Fibroblast of skin of back (primary cell): ENCODE measurements at regions not wholly inside any gene's neighbourhood (a gene's known extent, or its start where the extent isn't known, plus 50 kb on each side); places are given as distances from the start of the nearest gene placed in this dataset.

ENCODE experiments used
- DNase-seq: peaks from one replicate; pipeline ENCODE4 v3.0.0-alpha.2; 2013

- DNase-seq: no peak
Observed at GRCh38 chr5:158152136-158152535, 293.2 kb upstream of the CLINT1 start.

GRCh38 chr5:158147227-158147626 is 288.3 kb upstream of the CLINT1 start:
- DNase-seq: no peak

- peak; percentile 36 for DNase-seq
Observed at GRCh38 chr5:158145827-158146226, 286.9 kb upstream of the CLINT1 start.

- no peak for DNase-seq
Observed at GRCh38 chr5:158143081-158143480, 284.1 kb upstream of the CLINT1 start.

- DNase-seq: peak; percentile 83
Observed at GRCh38 chr5:158142156-158142555, 283.2 kb upstream of the CLINT1 start.

- DNase-seq: peak; percentile 68
Observed at GRCh38 chr5:158140120-158140731, 281.3 kb upstream of the CLINT1 start.

- peak; percentile 82 for DNase-seq
Observed at GRCh38 chr5:158139161-158139560, 280.2 kb upstream of the CLINT1 start.

- DNase-seq: no peak
Observed at GRCh38 chr5:158135682-158136179, 276.8 kb upstream of the CLINT1 start.

- peak; percentile 54 for DNase-seq
Observed at GRCh38 chr5:158133369-158133768, 274.4 kb upstream of the CLINT1 start.

- DNase-seq: no peak
Observed at GRCh38 chr5:158127536-158127935, 268.6 kb upstream of the CLINT1 start.

GRCh38 chr5:158126442-158127405 is 267.8 kb upstream of the CLINT1 start:
- no peak for DNase-seq

- DNase-seq: no peak
Observed at GRCh38 chr5:158124606-158125316, 265.8 kb upstream of the CLINT1 start.

GRCh38 chr5:158123595-158123994 is 264.6 kb upstream of the CLINT1 start:
- DNase-seq: no peak

- no peak for DNase-seq
Observed at GRCh38 chr5:158121678-158122077, 262.7 kb upstream of the CLINT1 start.

GRCh38 chr5:158120760-158121159 is 261.8 kb upstream of the CLINT1 start:
- DNase-seq: peak; percentile 22

GRCh38 chr5:158119961-158120723 is 261.2 kb upstream of the CLINT1 start:
- DNase-seq: peak; percentile 67

- DNase-seq: peak; percentile 33
Observed at GRCh38 chr5:158117467-158118160, 258.7 kb upstream of the CLINT1 start.

GRCh38 chr5:158116965-158117364 is 258.0 kb upstream of the CLINT1 start:
- DNase-seq: no peak

GRCh38 chr5:158115468-158115867 is 256.5 kb upstream of the CLINT1 start:
- no peak for DNase-seq

GRCh38 chr5:158108177-158108576 is 249.2 kb upstream of the CLINT1 start:
- DNase-seq: no peak

- no peak for DNase-seq
Observed at GRCh38 chr5:158100373-158100888, 241.5 kb upstream of the CLINT1 start.
